ENCODE measurements at regions not wholly inside any gene's neighbourhood (a gene's known extent, or its start where the extent isn't known, plus 50 kb on each side); places are given as distances from the start of the nearest gene placed in this dataset.

DNA sequence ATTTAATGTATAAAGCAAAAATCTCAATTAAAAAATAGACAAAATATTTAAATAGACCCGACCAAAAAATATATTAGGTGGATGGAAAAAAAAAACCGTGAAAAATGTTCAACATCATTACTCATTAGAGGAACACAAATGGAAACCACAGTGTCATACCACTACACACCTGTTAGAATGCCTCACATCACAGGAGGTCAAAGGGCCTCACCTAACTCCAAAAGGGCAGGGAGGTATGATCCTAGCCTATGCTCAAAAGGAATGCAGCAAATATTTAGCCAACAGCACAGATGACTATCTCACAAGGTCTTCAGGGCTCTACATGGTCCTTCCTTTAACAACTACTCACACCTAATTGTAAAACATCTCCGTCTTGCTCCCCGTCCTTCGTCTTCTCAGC lies 185.5 kb upstream of the SETBP1 start:
- TF ChIP-seq TAF1 (IDR thresholded peaks at IDR 0.05; ENCODE audit: borderline replicate concordance, insufficient read depth, low read length) (no peak), SIN3A (IDR thresholded peaks at IDR 0.05; ENCODE audit: borderline replicate concordance, insufficient read depth, low read length) (no peak), POLR2AphosphoS5 (IDR thresholded peaks at IDR 0.05; ENCODE audit: low read depth, low read length) (no peak), FOXP2 (optimal IDR thresholded peaks at IDR 0.05; ENCODE audit: borderline replicate concordance, extremely low read depth, extremely low read length, insufficient read depth) (no peak)
- TF ChIP-seq, protein P1, sequence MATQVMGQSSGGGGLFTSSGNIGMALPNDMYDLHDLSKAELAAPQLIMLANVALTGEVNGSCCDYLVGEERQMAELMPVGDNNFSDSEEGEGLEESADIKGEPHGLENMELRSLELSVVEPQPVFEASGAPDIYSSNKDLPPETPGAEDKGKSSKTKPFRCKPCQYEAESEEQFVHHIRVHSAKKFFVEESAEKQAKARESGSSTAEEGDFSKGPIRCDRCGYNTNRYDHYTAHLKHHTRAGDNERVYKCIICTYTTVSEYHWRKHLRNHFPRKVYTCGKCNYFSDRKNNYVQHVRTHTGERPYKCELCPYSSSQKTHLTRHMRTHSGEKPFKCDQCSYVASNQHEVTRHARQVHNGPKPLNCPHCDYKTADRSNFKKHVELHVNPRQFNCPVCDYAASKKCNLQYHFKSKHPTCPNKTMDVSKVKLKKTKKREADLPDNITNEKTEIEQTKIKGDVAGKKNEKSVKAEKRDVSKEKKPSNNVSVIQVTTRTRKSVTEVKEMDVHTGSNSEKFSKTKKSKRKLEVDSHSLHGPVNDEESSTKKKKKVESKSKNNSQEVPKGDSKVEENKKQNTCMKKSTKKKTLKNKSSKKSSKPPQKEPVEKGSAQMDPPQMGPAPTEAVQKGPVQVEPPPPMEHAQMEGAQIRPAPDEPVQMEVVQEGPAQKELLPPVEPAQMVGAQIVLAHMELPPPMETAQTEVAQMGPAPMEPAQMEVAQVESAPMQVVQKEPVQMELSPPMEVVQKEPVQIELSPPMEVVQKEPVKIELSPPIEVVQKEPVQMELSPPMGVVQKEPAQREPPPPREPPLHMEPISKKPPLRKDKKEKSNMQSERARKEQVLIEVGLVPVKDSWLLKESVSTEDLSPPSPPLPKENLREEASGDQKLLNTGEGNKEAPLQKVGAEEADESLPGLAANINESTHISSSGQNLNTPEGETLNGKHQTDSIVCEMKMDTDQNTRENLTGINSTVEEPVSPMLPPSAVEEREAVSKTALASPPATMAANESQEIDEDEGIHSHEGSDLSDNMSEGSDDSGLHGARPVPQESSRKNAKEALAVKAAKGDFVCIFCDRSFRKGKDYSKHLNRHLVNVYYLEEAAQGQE (IDR thresholded peaks at IDR 0.05; ENCODE audit: insufficient read depth in 1 of 2, low read depth in 2 of 2, low read length in 2 of 2), result no peak

Data from PFSK-1 (cell line).